NB4 (cell line): ENCODE measurements at regions not wholly inside any gene's neighbourhood (a gene's known extent, or its start where the extent isn't known, plus 50 kb on each side); places are given as distances from the start of the nearest gene placed in this dataset.

ENCODE experiments used
- DNase-seq: peaks from one replicate; pipeline ENCODE4 v3.0.0; 2010; ENCODE audit warnings: low read depth
- H3K4me3 ChIP-seq: one replicate; pipeline ENCODE4 v1.5.1; 2011; ENCODE audit warnings: mild to moderate bottlenecking, low read depth, low read length, moderate library complexity
- CTCF ChIP-seq: IDR thresholded peaks from one replicate; pipeline ENCODE4 v1.5.1; 2012; ENCODE audit warnings: low read depth, low read length
- MAX ChIP-seq: IDR thresholded peaks from 2 replicates; pipeline ENCODE4 v1.6.1; 2011; ENCODE audit warnings: low read depth, low read length
- MYC ChIP-seq: IDR thresholded peaks from 2 replicates; pipeline ENCODE4 v1.6.1; 2011; ENCODE audit warnings: low read depth, low read length
- POLR2A ChIP-seq: IDR thresholded peaks from 2 replicates; pipeline ENCODE4 v1.6.1; 2011; ENCODE audit warnings: mild to moderate bottlenecking; ENCODE audit not compliant: insufficient read length; ENCODE audit errors: extremely low read depth

GRCh38 chr11:56906683-56907148, 82.0 kb upstream of the OR5AK2 start:
- H3K4me3 ChIP-seq: no peak overlapping the region
- DNase-seq: no peak
- TF ChIP-seq POLR2A (no peak), CTCF (no peak), MAX (no peak), MYC (no peak)

- H3K4me3 ChIP-seq: no peak overlapping the region
- TF ChIP-seq CTCF (no peak), MAX (no peak), MYC (no peak), POLR2A (no peak)
- no peak for DNase-seq
Observed at GRCh38 chr11:56905936-56906335, 82.8 kb upstream of the OR5AK2 start.

GRCh38 chr11:56905442-56905841, 83.3 kb upstream of the OR5AK2 start:
- TF ChIP-seq MYC (no peak), POLR2A (no peak), CTCF (no peak), MAX (no peak)
- no peak overlapping the region for H3K4me3 ChIP-seq
- DNase-seq: no peak

- no peak overlapping the region for H3K4me3 ChIP-seq
- TF ChIP-seq MAX (no peak), CTCF (no peak), MYC (no peak), POLR2A (no peak)
- peak; percentile 29 for DNase-seq
Observed at GRCh38 chr11:56898856-56899255, 89.9 kb upstream of the OR5AK2 start.

- DNase-seq: no peak
- H3K4me3 ChIP-seq: no peak overlapping the region
- TF ChIP-seq CTCF (no peak), POLR2A (no peak), MAX (no peak), MYC (no peak)
Observed at GRCh38 chr11:56890584-56891305, 98.0 kb upstream of the OR5AK2 start.

GRCh38 chr11:56889986-56890385, 98.7 kb upstream of the OR5AK2 start:
- TF ChIP-seq POLR2A: no peak
- no peak for TF ChIP-seq MAX
- no peak for TF ChIP-seq CTCF
- TF ChIP-seq MYC: no peak
- DNase-seq: no peak

More at GRCh38 chr11:56889986-56890385, 98.7 kb upstream of the OR5AK2 start:
- H3K4me3 ChIP-seq: no peak overlapping the region
